AG09309 (cell line): ENCODE measurements at regions not wholly inside any gene's neighbourhood (a gene's known extent, or its start where the extent isn't known, plus 50 kb on each side); places are given as distances from the start of the nearest gene placed in this dataset.
A peak's percentile ranks its signal among the peaks of the same experiment; 100 is the strongest.

Source experiments
- DNase-seq: peaks from one replicate; pipeline ENCODE4 v3.0.0-alpha.2; 2010; ENCODE audit warnings: low read depth
- H3K4me3 ChIP-seq: 2 replicates; pipeline ENCODE4 v1.5.1; 2011; ENCODE audit warnings: mild to moderate bottlenecking, low read depth, low read length, moderate library complexity; ENCODE audit not compliant: control insufficient read depth
- TF ChIP-seq, protein P1 (sequence below): IDR thresholded peaks from 2 replicates; pipeline ENCODE4 v1.5.1; 2011; ENCODE audit warnings: mild to moderate bottlenecking, low read depth, low read length, inconsistent platforms; ENCODE audit not compliant: insufficient read depth, control insufficient read depth; ENCODE audit errors: missing control alignments

DNA sequence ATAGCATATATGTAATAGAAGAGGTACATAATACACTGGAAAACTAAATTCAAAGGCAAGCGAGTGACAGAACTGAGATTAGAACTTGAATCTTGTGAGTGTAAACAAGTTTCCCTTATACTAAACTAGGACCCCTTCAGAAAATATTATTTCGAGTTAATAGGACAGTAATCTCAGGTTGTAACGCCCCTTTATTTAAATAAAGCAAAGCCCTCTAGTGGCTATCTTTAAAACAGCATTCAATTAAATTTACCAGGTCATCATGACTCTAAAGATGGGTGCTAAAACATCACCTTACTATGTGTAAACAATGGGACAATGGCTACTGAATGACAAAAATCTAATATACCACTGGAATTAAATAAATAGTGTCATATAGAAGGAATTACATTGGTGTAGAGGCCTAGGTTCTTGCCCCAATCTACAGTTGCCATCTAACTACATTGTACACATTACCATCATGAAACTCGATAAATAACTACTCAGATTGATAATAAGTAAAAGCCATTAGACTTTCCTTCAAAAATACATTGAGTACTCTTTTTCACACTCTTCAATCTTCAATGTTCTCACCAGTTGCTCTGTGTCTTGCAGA lies 255.4 kb upstream of the IRAK1BP1 start:
- TF ChIP-seq, protein P1, sequence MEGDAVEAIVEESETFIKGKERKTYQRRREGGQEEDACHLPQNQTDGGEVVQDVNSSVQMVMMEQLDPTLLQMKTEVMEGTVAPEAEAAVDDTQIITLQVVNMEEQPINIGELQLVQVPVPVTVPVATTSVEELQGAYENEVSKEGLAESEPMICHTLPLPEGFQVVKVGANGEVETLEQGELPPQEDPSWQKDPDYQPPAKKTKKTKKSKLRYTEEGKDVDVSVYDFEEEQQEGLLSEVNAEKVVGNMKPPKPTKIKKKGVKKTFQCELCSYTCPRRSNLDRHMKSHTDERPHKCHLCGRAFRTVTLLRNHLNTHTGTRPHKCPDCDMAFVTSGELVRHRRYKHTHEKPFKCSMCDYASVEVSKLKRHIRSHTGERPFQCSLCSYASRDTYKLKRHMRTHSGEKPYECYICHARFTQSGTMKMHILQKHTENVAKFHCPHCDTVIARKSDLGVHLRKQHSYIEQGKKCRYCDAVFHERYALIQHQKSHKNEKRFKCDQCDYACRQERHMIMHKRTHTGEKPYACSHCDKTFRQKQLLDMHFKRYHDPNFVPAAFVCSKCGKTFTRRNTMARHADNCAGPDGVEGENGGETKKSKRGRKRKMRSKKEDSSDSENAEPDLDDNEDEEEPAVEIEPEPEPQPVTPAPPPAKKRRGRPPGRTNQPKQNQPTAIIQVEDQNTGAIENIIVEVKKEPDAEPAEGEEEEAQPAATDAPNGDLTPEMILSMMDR = peak; percentile 54
- H3K4me3 ChIP-seq = no peak overlapping the region
- no peak for DNase-seq

DNA sequence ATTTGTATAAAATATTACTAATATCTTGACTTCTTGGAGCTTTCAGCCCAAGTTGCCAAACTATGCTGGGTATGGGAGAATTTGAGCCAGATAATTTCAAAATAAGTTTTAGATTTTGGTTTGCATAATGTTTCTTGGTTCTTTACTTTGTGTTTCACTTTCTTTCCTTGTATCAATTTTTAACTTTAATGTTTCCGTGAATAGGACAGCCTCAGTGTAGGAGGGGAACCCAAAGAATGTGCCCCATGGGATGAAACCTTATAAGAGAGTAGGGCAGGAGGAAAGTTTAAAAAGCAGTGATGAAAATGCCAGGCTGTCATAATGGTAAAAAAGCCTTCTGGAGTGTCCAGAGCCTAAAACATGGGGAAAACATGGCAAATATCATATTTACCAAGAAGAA lies 252.4 kb upstream of the IRAK1BP1 start:
- TF ChIP-seq, protein P1 = no peak
- H3K4me3 ChIP-seq = no peak overlapping the region
- no peak for DNase-seq

DNA sequence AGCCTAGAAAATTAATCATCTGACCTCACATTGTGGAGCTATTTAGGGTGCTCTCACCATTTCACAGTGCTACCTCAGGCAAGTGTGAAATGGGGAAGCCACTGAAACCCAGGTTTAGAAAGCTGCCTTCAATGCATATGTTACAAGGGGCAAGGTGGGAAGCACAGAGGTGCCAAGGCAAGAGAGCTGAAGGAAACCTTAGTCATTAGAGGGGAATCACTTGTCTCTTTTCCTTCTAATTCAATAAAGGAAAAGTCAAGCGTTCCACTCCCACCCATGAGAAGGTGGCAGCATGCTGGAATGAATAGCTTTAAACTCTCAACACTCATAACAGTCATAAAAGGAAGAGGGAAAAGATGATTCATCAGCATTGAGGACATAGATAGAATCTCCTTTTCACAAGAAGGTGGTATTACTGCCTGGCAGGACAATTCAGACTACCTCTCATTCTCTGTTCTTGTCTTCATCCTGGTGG lies 251.9 kb upstream of the IRAK1BP1 start:
- DNase-seq = no peak
- H3K4me3 ChIP-seq = no peak overlapping the region
- TF ChIP-seq, protein P1 = no peak

DNA sequence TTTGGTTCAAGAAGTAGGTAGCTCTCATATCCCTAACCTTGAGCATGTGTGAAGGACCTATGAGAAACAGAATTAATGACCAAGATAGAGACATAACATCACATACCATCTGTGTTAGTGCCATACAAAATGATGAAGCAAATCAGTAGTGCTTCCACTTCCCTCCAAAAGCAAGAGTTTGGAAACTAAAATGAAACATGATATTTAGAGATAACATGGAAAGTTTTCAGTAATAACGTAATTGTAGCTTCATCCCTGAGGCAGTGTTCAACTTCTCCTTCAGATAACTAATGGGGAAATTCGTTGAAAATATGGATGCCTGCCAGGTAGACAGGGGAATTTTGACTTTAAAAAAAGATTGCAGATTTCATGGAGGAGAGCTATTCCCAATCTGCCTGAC lies 248.4 kb upstream of the IRAK1BP1 start:
- H3K4me3 ChIP-seq = no peak overlapping the region
- TF ChIP-seq, protein P1 = no peak

DNA sequence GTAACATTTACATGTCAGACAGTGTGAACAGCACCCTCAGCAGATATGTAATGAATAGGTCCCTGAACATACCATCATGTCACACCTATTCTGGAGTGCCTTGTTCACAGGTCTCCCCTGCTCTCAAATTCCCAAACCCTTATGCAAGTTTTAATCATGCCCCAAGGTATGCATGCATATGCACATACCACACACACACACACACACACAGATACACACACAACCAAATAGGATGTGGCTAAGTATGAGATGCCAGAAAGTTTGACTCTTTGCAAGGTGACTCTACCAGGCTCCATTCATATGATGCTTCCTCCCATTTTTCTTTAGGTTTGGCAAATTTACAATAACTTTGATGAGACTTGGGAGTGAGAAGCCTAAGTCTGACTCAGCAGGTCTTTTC lies 243.8 kb upstream of the IRAK1BP1 start:
- H3K4me3 ChIP-seq = no peak overlapping the region
- no peak for DNase-seq
- TF ChIP-seq, protein P1 = no peak

More for the DNA sequence above, 248.4 kb upstream of the IRAK1BP1 start:
- no peak for DNase-seq

DNA sequence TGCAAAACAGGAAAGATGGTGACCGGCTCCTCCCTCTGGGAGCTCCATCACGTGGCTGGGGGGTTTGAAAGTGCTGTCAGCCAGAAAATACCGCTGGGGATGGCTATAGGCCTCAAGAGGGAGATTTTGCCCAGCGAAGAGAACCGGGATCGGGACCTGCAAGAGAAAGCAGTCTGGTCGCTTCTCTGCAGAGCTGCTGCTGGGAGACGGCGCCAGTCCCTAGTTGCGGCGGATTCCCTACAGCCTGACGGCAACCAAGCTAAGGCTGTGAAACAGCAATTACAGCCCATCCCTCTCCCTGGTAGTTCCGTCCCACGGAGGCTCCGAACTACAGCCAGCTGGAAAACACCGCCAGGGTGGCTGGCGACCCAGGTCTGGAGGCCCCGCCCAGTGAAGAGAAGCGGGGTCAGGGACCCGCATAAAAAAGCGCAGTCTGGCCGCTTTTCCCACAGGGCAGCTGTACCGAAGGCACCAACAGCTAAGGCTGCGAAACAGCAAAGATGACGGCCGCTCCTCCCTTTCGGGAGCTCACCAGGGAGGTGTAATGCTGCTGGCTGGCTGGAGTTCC lies 238.1 kb upstream of the IRAK1BP1 start:
- peak overlapping the region; percentile 42 for H3K4me3 ChIP-seq
- TF ChIP-seq, protein P1 = no peak
- no peak for DNase-seq
